ENCODE measurements at regions not wholly inside any gene's neighbourhood (a gene's known extent, or its start where the extent isn't known, plus 50 kb on each side); places are given as distances from the start of the nearest gene placed in this dataset.

GRCh38 chr5:154644745-154645411 lies 110.3 kb upstream of the LARP1 start:
- TF ChIP-seq TAF1 (IDR thresholded peaks at IDR 0.05; ENCODE audit: low read depth) (no peak), CREB1 (IDR thresholded peaks at IDR 0.05; ENCODE audit: low read depth) (no peak), RAD21 (IDR thresholded peaks at IDR 0.05; ENCODE audit: low read depth) (no peak), FOXM1 (IDR thresholded peaks at IDR 0.05; ENCODE audit: borderline replicate concordance, low read depth) (no peak), EGR1 (IDR thresholded peaks at IDR 0.05) (no peak), CEBPB (IDR thresholded peaks at IDR 0.05) (no peak), USF1 (IDR thresholded peaks at IDR 0.05) (no peak), NFIC (IDR thresholded peaks at IDR 0.05) (no peak), YY1 (IDR thresholded peaks at IDR 0.05; ENCODE audit: low read depth) (no peak), TEAD4 (IDR thresholded peaks at IDR 0.05) (no peak), ZBTB7A (IDR thresholded peaks at IDR 0.05; ENCODE audit: low read depth) (no peak)
- TF ChIP-seq, protein P1, sequence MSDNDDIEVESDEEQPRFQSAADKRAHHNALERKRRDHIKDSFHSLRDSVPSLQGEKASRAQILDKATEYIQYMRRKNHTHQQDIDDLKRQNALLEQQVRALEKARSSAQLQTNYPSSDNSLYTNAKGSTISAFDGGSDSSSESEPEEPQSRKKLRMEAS (IDR thresholded peaks at IDR 0.05), result no peak
- TF ChIP-seq, protein P2, sequence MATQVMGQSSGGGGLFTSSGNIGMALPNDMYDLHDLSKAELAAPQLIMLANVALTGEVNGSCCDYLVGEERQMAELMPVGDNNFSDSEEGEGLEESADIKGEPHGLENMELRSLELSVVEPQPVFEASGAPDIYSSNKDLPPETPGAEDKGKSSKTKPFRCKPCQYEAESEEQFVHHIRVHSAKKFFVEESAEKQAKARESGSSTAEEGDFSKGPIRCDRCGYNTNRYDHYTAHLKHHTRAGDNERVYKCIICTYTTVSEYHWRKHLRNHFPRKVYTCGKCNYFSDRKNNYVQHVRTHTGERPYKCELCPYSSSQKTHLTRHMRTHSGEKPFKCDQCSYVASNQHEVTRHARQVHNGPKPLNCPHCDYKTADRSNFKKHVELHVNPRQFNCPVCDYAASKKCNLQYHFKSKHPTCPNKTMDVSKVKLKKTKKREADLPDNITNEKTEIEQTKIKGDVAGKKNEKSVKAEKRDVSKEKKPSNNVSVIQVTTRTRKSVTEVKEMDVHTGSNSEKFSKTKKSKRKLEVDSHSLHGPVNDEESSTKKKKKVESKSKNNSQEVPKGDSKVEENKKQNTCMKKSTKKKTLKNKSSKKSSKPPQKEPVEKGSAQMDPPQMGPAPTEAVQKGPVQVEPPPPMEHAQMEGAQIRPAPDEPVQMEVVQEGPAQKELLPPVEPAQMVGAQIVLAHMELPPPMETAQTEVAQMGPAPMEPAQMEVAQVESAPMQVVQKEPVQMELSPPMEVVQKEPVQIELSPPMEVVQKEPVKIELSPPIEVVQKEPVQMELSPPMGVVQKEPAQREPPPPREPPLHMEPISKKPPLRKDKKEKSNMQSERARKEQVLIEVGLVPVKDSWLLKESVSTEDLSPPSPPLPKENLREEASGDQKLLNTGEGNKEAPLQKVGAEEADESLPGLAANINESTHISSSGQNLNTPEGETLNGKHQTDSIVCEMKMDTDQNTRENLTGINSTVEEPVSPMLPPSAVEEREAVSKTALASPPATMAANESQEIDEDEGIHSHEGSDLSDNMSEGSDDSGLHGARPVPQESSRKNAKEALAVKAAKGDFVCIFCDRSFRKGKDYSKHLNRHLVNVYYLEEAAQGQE (IDR thresholded peaks at IDR 0.05; ENCODE audit: low read depth), result no peak
